HG03039 (cell line): ENCODE measurements at regions not wholly inside any gene's neighbourhood (a gene's known extent, or its start where the extent isn't known, plus 50 kb on each side); places are given as distances from the start of the nearest gene placed in this dataset.

Experiments
- ATAC-seq: cut with Tn5 transposase; IDR thresholded peaks from one replicate; pipeline ENCODE4 v1.9.1; 2021; ENCODE audit warnings: mild to moderate bottlenecking, moderate library complexity; ENCODE audit not compliant: unreplicated experiment

DNA sequence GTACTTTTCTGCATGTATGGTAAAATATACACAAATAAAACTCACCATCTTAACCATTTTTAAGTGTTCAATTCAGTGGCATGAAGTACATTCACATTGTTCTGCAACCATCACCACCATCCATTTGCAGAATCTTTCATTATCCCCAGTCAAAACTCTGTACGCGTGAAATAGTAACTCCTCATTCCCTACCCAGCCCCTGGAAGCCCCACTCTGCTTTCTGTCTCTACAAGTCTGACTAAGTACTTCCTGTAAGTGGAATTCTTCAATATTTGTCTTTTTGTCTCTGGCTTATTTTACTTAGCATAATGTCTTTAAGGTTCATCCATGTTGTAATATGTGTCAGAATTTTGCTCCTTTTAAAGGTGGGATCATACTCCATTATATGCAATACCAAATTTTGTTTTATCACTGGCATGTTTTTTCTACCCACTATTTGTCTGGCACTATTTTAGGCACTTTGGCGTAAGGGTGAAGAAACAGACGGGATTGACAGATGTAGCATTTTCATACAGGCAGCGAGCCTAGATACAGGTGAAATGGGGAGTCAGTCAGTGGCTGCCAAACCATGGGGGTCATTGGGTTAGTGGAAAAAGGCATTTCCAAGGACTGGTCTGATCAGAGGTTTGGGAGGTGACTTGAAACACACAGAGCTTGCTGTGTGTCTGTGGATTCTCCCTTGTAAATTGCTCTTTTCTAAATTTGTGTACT, 163.2 kb upstream of the MYCN start:
- no peak for ATAC-seq

DNA sequence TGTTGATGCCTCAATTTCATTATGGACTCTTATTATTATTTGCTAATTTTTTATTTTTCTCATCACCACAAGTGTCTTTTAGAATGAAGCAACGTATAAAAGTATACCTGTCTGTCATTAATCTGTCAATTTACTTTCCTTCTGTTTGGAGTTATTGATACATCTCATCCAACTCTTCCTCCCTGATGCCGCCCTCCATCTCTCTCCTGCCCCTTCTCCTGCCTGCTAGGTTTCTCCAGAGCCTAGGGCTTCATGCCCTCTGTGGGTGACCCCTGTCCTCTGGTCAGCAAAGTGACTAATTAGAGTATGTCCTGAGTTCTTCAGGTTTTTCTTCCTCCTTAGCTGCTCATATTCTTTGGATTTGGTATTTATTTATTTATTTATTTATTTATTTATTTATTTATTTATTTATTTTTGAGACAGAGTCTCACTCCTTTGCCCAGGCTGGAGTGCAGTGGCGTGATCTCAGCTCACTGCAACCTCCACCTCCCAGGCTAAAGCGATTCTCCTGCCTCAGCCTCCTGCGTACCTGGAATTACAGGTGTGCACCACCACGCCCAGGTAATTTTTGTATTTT, 162.5 kb upstream of the MYCN start:
- ATAC-seq: no peak

GRCh38 chr2:15778529-15779219, 161.7 kb upstream of the MYCN start:
- no peak for ATAC-seq

- ATAC-seq: no peak
Observed at GRCh38 chr2:15779381-15780041, 160.8 kb upstream of the MYCN start.

DNA sequence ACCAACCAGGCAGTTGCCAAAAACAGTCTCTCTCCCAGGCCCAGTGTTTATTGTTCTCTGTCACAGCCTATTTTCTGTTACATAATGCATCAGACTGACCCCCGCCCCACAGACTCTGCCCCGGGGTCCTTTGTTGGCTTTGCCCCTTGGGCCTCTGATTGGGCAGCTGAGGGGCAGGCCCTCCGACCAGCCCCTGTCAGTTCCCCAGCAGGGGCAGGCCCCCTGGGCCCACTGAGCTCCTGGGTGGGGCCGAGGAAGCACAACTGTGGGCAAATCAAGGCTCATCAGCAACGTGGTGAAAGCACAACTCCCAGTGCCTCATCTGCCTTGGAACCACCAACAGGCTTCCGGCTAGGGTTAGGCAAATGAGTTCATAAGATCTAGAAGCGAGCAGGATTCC, 160.1 kb upstream of the MYCN start:
- no peak for ATAC-seq

GRCh38 chr2:15780912-15781574, 159.3 kb upstream of the MYCN start:
- ATAC-seq: no peak

DNA sequence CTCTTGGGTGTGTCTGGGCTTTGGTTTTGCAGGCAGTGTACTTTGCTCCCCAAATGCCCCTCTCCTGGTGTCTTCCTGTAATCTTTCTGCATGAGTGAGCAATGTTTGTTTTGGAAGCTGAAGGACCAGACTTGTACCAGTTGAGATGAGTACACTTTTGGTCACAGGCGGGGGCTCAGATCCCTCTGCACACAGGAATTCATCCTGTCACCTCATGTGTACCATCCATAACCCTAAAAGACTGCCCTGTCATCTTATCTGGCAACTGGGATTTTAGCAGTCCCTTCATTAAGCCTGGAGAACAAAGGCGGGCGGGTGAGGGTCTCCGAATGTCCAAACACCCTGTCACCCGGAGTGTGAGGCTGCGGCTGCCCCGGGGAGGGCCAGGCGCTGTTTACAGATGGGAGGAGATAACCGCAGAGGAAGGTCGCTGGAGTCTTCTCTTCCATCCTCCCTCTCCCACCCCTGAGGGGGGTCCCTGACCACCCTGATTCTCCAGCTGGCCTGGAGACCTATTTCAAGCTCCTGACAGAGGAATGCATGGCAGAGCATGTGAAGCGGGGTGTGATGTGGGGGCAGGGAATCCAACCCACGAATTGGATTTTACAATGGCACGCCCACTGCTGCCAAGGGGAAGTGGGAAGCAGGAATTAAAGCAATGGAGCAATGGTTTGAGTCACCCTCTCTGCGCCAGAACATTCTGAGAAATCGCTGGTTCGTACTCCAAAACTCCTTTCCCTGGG, 158.2 kb upstream of the MYCN start:
- no peak for ATAC-seq

DNA sequence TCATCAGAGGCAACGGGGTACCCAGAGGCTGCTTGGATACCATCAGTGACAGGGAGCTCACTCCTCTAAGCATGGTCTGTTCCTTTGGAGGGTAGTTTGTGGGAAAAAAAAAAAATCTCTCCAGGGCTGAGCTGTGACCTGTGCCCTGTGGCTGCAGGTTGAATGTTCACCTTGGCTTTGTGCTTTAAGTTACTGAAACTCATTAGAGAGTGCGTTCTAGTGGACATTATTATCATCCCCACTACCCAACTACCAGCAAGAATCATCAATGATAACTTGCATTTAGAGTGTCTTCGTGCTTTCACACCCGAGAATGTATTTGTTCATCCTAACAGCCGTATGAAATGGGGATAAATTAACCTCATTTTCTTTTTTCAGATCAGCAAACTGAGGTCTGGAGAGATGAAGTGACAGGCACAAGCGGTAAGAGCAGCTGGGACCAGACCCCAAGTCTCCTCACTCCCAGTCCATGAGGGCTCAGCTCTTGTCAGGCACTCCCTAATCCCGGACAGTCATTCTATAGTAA, 157.5 kb upstream of the MYCN start:
- ATAC-seq: no peak

- no peak for ATAC-seq
Observed at GRCh38 chr2:15783489-15783888, 156.9 kb upstream of the MYCN start.

GRCh38 chr2:15784106-15784885, 156.1 kb upstream of the MYCN start:
- ATAC-seq: no peak

DNA sequence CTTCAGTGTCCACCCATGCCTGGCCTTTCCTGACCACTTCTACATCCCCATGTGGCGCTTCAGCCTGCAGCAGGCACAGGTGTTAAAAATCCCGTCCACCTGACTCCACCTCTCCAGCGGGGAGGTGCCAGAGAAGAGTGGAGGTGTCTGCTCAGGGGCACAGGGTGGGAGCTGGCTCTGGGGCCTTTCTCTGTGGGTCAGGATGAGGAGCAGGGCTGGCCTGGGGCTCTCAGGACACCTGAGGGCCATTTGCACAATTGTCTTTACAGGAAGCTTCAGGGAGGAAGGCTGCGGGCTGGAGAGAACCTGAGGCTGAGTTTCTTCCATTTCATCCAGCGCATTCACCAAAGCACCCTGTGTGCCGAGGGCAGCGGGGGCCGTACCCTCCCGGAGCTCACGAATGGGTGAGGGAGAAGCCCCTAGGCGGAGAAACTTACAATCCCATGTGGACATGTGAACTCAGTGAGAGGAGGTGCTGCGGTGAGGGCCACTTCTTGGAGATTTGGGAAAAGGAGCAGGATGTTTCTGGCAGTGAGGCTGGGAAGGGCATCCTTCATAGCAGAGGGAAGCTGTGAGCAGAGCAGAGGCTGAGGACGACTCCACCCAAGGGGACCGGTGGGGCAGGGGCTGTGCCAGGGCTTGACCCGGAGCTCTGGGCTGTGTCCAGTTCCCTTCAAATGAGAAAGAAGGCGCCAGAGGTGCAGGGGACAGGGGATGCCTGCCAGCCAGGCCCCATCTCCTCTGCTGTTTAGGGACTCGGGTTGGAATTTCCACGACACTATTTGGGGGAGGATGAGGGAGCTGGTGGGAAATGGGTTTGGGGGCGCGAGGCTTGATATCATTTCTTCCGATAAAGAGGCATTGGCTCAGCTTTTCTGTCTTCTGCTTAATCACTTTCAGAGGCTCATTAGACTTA, 155.2 kb upstream of the MYCN start:
- no peak for ATAC-seq

GRCh38 chr2:15786003-15786654, 154.2 kb upstream of the MYCN start:
- ATAC-seq: no peak

DNA sequence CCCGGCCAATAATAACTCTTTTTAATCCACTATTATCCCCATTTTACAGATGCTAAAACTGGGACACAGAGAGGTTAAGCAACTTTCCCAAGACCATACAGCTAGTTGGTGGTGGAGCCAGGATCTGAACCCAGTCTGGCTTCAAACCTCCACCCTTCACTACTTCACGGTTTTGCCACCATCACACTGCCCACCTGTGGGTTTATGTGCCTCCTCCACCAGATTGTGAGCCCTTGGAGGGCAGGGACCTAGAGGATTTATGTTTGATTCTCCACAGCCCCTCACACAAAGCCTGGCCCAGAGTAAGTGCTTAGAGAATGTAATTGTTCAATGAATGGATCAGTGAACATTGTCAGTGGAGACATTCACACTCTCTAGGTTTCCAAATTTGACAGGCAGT, 153.4 kb upstream of the MYCN start:
- no peak for ATAC-seq

GRCh38 chr2:15787535-15788454, 152.6 kb upstream of the MYCN start:
- no peak for ATAC-seq

GRCh38 chr2:15788455-15788829, 151.9 kb upstream of the MYCN start:
- ATAC-seq: no peak

DNA sequence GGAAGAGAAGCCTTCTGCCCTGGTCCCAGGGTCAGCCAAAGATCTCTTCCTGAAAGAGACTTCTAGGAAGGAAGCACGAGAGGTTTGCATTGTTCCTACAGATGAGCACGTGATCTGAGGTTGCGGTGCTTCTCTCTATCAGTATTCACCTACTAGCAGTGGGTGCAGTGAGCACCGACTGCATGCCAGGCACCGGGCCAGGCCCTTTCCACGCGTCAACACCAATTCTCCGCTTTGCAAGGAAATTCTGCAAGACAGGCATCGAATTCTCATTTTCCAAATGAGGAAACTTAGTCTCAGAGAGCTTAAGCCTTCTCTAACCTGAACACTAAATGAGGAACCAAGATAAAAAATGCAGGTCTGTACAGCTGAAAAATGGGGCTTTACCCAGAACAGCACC, 151.5 kb upstream of the MYCN start:
- ATAC-seq: no peak
